Tibial artery (tissue), 4 donors: ENCODE measurements at regions not wholly inside any gene's neighbourhood (a gene's known extent, or its start where the extent isn't known, plus 50 kb on each side); places are given as distances from the start of the nearest gene placed in this dataset.

Experiments used
- DNase-seq, 2 donors: peaks; one replicate each; pipeline ENCODE4 v3.0.0-alpha.2; 2019
- H3K27ac ChIP-seq, 2 donors: fragments of 200-600 bp; sonication (generic) in 1 of 2; 1 replicate in 1 of 2; 2 replicates in 1 of 2; pipeline ENCODE4 v1.5.1; 2018 to 2019; ENCODE audit warnings: mild to moderate bottlenecking in 1 of 2
- H3K27me3 ChIP-seq, 2 donors: fragments of 200-600 bp; sonication (generic) in 1 of 2; one replicate each; pipeline versions ENCODE4 v1.5.1 to v1.6.0; 2016 to 2019
- H3K36me3 ChIP-seq, 3 donors: fragments of 200-600 bp; sonication (generic) in 2 of 3; one replicate each; pipeline ENCODE4 v1.5.1; 2016 to 2019; ENCODE audit warnings: mild to moderate bottlenecking in 2 of 3
- H3K4me1 ChIP-seq, 4 donors: fragments of 200-600 bp; sonication (generic) in 2 of 4; 1 replicate in 3 of 4; 2 replicates in 1 of 4; pipeline ENCODE4 v1.5.1; 2016 to 2019
- H3K4me3 ChIP-seq, 2 donors: fragments of 200-600 bp; sonication (generic) in 1 of 2; 1 replicate in 1 of 2; 2 replicates in 1 of 2; pipeline ENCODE4 v1.5.1; 2018 to 2019; ENCODE audit warnings: mild to moderate bottlenecking in 2 of 2
- H3K9me3 ChIP-seq, 3 donors: fragments of 200-600 bp; sonication (generic) in 1 of 3; one replicate each; pipeline ENCODE4 v1.5.1; 2016 to 2019
- intact Hi-C: fragments of 100-400 bp; cut with DNase I; formaldehyde crosslinking; loops from one replicate; pipeline ENCODE4 v1.15.0; 2023; ENCODE audit warnings: low total_unique reads
- TF ChIP-seq, protein P1 (sequence below), 2 experiments: fragments of 200-600 bp in 1 of 2; fragments of 450-650 bp in 1 of 2; IDR thresholded peaks; one replicate each; pipeline ENCODE4 v1.5.1; 2017 to 2019; ENCODE audit warnings: antibody characterized with exemption in 2 of 2, mild to moderate bottlenecking in 1 of 2, moderate library complexity in 1 of 2

DNA sequence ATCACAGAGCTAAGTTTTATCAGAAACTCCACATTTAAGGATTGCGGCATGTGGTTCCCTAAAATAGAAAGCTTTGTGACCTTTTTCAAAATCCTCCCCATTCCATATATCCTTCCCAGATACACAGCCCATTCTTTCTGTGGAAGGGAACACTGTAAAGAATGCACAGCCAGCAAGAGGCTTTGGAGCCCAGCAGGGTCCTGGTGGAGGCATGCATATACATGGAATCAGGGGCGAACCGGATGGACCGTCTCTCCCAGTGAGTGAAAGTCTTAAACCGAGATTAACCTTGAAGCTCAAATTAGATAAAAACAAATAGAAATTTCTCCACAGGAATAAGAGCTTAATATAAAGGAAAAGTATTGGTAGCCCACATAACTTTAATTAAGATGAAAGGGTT is 436.2 kb upstream of the MDFIC2 start:
- Histone ChIP-seq H3K36me3 (no peaks in the 10 kb centered on the region), H3K9me3 (no peaks in the 10 kb centered on the region), H3K27ac (no peak overlapping the region), H3K4me1 (no peaks in the 10 kb centered on the region), H3K27me3 (no peaks in the 10 kb centered on the region), H3K4me3 (no peak overlapping the region)
- no peak for DNase-seq
- intact Hi-C loops = no loop called here
- TF ChIP-seq, protein P1, sequence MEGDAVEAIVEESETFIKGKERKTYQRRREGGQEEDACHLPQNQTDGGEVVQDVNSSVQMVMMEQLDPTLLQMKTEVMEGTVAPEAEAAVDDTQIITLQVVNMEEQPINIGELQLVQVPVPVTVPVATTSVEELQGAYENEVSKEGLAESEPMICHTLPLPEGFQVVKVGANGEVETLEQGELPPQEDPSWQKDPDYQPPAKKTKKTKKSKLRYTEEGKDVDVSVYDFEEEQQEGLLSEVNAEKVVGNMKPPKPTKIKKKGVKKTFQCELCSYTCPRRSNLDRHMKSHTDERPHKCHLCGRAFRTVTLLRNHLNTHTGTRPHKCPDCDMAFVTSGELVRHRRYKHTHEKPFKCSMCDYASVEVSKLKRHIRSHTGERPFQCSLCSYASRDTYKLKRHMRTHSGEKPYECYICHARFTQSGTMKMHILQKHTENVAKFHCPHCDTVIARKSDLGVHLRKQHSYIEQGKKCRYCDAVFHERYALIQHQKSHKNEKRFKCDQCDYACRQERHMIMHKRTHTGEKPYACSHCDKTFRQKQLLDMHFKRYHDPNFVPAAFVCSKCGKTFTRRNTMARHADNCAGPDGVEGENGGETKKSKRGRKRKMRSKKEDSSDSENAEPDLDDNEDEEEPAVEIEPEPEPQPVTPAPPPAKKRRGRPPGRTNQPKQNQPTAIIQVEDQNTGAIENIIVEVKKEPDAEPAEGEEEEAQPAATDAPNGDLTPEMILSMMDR (IDR thresholded peaks at IDR 0.05) = no peak

DNA sequence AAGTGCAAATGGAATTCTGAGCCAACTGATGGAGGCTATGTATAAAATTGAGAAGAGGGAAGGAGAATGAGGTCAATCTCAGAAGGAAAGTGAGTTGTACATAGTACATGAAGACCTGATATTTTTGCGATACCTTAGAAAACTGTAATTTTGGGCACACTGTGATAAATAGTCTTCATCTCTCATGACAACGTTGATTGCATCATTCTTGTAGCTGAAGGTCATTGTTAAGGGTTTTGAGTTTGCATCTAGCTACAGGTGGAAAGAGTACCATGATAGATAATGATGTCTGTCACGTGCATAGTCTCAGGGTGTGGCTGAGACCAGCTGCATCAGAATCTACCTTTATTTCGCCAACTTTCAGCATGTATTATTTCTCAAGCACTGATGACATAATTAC is 435.4 kb upstream of the MDFIC2 start:
- Histone ChIP-seq H3K9me3 (no peaks in the 10 kb centered on the region), H3K27me3 (no peaks in the 10 kb centered on the region), H3K4me1 (no peaks in the 10 kb centered on the region), H3K4me3 (no peak overlapping the region), H3K27ac (no peak overlapping the region), H3K36me3 (no peaks in the 10 kb centered on the region)
- TF ChIP-seq, protein P1 (IDR thresholded peaks at IDR 0.05) = no peak
- DNase-seq = no peak
- intact Hi-C loops = no loop called here

DNA sequence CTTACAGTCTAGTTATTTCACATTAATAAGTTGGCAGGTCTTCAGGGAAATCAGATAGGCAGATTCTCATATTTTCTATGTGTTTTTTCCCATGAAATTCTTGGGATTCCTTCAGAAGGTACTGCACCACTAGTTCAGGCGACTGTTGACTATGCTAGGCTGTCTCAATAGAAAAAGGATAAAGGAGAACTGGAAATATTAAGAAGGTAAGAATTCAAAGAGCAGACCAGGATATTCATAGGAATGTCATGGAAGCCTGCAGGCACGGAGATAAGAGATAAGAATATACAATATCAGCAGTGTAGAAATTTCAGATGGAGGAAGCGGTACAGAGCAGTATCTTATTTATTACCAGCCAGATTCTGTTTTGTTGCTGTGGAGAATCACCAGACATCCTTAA is 432.1 kb upstream of the MDFIC2 start:
- no peak for DNase-seq
- peaks cover 0 to 3% (median 0%) of the 10 kb centered on the region in 4 donors for H3K4me1 ChIP-seq
- TF ChIP-seq, protein P1 (IDR thresholded peaks at IDR 0.05) = no peak
- no peak overlapping the region for H3K27ac ChIP-seq
- intact Hi-C loops = no loop called here
- no peaks in the 10 kb centered on the region for H3K36me3 ChIP-seq
- no peaks in the 10 kb centered on the region for H3K9me3 ChIP-seq
- H3K27me3 ChIP-seq = no peaks in the 10 kb centered on the region
- no peak overlapping the region for H3K4me3 ChIP-seq

DNA sequence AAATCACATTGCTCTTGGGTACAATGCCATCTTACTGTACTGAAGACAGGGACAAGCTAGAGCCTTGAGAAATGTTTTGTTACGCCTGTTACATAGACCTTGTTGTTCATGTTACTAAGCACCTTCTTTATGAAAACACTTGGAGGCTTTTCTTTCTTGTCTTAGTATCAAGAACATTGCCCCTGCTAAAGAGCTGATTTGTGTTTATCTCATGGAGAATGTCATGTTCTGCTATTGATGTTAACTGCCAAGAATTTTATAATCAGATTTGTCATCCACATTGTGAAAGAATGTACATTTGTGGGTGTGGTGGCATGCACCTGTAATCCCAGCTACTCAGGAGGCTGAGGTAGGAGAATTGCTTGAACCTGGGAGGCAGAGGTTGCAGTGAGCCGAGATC is 431.3 kb upstream of the MDFIC2 start:
- no peak for DNase-seq
- TF ChIP-seq, protein P1 (IDR thresholded peaks at IDR 0.05) = no peak
- Histone ChIP-seq H3K9me3 (no peaks in the 10 kb centered on the region), H3K36me3 (no peaks in the 10 kb centered on the region), H3K4me1 (peaks cover 0 to 3% (median 0%) of the 10 kb centered on the region in 4 donors), H3K4me3 (no peak overlapping the region), H3K27me3 (no peaks in the 10 kb centered on the region), H3K27ac (no peak overlapping the region)
- intact Hi-C loops = no loop called here

DNA sequence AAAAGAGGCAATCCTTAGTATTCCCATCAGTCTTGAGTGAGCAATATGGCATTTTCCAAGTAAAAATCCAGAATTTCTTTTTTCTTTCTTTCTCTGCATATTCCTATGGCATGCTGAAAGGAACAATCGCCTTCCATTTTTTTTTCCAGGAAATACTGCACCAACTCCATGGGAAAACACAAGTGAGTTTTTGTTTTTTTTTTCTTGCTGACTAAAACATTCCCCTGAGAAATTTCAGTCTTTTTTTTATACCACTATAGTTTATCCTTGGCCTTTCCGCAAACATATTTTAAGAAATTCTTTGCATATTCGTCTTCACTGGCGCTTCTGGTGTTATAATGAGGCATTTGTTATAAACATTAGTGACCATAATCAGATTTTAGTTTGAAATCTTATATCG is 429.6 kb upstream of the MDFIC2 start:
- TF ChIP-seq, protein P1 (IDR thresholded peaks at IDR 0.05) = no peak
- no peaks in the 10 kb centered on the region for H3K27me3 ChIP-seq
- H3K4me3 ChIP-seq = no peak overlapping the region
- H3K4me1 ChIP-seq = peaks cover 0 to 3% (median 0%) of the 10 kb centered on the region in 4 donors
- intact Hi-C loops = no loop called here
- no peak for DNase-seq
- no peaks in the 10 kb centered on the region for H3K9me3 ChIP-seq
- no peak overlapping the region for H3K27ac ChIP-seq
- H3K36me3 ChIP-seq = no peaks in the 10 kb centered on the region

DNA sequence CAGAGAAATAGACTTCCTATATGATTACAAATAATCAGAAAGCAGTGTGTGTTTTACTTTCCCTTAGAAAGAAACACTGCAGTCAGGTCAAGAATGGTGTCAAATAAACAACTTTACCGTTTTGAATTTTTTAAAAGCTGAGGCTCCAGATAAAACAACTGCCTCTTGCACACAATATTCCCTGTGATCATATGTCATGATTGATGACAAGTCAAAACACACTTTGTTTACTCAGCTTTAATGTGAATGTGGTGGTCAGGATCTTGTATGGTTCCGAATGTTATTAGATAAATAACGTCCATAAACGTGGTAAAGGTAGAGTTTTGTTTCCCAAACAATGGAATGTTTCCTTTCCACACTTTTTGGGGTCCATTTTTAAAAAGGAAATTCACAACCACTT is 428.4 kb upstream of the MDFIC2 start:
- DNase-seq = no peak
- Histone ChIP-seq H3K27ac (no peak overlapping the region), H3K4me1 (peaks cover 0 to 3% (median 0%) of the 10 kb centered on the region in 4 donors), H3K27me3 (no peaks in the 10 kb centered on the region), H3K36me3 (no peaks in the 10 kb centered on the region), H3K9me3 (no peaks in the 10 kb centered on the region), H3K4me3 (no peak overlapping the region)
- intact Hi-C loops = no loop called here
- TF ChIP-seq, protein P1 (IDR thresholded peaks at IDR 0.05) = no peak
